Cerebellar cortex (tissue), 1 donor: ENCODE measurements at regions not wholly inside any gene's neighbourhood (a gene's known extent, or its start where the extent isn't known, plus 50 kb on each side); places are given as distances from the start of the nearest gene placed in this dataset.
A peak's percentile ranks its signal among the peaks of the same experiment; 100 is the strongest.

Source experiments
- DNase-seq: peaks from one replicate; pipeline ENCODE4 v3.0.0-alpha.2; 2015; ENCODE audit warnings: low spot score

- DNase-seq: no peak
These were observed 90.3 kb upstream of the SNTG2 start for GRCh38 chr2:860259-860855.

DNA sequence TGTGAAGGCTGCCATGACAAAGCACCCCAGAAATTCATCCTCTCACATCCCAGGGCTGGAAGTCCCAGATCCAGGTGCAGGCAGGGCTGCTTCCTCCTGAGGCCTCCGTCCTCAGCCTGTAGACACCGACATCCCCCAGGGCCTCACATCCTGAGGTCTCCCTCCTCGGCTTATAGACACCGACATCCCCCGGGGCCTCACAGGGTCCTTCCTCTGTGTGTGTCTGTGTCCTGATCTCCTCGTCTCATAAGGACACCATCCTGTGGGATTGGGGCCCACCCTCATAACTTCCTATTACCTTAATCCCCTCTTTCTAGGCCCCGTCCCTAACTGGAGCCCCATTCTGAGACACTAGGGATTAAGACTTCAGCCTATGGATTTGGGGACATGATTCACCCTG, 92.0 kb upstream of the SNTG2 start:
- DNase-seq: no peak

- DNase-seq: no peak
These were observed 92.7 kb upstream of the SNTG2 start for GRCh38 chr2:857937-858336.

DNA sequence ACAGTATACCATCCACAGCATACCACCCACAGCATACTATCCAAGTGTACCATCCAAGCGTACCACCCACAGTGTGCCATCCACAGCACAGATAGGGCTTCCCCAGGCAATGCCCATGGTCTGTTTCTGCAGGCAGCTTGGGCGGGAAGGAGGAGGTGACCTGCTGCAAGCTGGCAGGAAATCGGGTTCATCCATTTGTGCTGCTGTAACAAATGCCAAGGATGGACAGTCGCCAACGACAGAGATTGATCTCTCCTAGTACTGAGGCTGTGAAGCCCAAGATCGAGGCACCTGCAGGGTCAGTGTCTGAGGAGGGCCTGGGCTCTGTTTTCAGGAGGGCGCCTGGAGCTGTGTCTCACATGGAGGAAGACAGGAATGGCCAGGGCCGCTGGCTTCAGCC, 93.6 kb upstream of the SNTG2 start:
- DNase-seq: peak; percentile 57

DNA sequence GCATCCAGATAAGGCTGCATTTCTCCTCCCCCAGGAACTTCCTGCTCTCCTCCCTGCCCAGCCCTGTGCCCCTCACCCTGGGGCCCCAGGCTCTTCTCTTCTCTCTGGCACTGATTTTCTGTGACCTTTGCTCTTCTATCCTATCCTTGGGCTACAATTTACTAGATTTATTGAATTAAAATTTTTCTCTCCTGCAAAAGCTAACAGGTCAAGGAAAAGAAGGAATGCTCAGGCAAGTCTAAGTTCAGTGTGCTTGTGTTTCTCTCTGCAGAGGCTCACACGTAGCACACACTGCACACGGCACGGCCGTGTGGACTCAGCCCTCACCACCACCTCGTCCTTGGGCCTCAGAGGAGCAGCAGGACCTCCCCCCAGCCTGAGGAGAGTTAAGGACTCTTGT, 94.2 kb upstream of the SNTG2 start:
- DNase-seq: no peak

- no peak for DNase-seq
These were observed 94.6 kb upstream of the SNTG2 start for GRCh38 chr2:856041-856440.

GRCh38 chr2:855177-855576, 95.5 kb upstream of the SNTG2 start:
- no peak for DNase-seq

DNA sequence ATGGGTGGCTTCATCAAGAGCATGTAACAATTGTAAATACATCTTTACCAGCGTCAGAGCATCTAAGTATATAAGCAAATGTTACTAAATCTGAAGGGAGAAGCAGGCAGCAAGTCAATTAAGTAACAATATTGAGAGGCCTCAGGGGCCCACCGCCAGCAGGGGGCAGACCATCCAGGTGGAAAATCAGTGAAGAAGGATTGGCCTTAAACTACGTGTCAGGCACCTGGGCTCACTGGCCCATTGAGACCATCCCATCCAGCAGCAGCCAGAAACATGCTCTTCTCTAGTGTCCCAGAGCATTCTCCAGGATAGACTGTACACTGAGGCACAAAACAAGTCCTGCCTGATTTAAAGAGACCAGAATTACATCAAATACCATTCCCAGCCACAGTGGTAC, 96.2 kb upstream of the SNTG2 start:
- peak; percentile 6 for DNase-seq

- no peak for DNase-seq
These were observed 97.3 kb upstream of the SNTG2 start for GRCh38 chr2:853203-853870.

GRCh38 chr2:852168-852567, 98.5 kb upstream of the SNTG2 start:
- DNase-seq: no peak

- no peak for DNase-seq
These were observed 99.0 kb upstream of the SNTG2 start for GRCh38 chr2:851680-852079.

DNA sequence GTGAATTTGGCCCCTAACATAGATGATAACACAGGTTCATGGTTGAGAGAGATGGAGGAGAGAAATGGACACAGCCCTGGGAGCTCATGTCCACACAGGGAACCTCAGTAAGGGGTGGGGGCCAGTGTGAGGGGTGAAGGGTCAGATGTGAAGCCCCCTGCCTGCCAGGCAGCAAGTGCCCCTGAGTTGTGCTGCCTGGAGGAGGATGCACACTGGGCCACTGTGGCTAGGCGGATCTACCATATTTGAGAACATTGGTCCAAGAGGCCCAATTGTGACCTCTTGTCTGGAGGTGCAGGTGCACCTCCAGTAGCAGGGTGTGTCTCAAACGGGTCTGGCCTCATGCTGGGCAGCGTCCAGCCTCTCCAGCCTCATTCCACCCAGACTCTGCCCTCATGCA, 99.6 kb upstream of the SNTG2 start:
- DNase-seq: no peak

- DNase-seq: no peak
These were observed 100.2 kb upstream of the SNTG2 start for GRCh38 chr2:850429-850828.

DNA sequence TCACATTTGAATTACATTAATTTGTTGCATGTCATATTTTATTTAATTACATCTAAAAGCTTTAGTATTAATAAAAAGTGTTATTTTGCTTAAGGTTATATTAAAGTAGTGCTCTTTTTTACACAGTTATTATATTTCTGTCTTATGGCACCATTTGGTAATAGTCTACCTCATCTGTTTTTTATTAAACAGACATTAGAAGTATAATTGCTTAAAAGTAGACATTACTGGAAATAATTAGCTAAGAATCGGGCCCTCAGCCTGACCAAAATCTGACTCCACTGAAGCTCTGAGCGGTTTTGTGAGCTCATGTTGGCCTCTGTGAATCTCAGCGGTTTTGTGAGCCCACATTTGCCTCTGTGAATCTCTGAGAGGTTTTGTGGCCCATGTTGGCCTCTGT, 102.5 kb upstream of the SNTG2 start:
- no peak for DNase-seq

DNA sequence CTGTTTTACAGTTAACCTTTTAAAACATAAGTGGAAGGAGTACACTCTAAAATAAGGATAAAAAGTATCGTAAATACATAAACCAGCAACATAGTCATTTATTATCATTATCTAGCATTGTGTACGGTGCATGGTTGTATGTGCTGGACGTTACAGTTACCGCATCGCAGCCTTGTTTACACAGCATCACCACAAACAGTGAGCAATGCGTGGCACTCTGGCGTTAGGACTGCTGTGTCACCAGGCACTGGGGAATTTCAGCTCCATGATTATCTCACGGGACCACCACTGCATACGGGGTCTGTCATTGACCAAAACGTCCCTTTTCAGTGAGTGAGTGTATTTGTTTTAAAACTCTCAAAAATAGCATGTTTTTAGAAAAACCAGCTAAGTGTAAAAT, 103.0 kb upstream of the SNTG2 start:
- DNase-seq: no peak

- DNase-seq: no peak
These were observed 105.9 kb upstream of the SNTG2 start for GRCh38 chr2:844715-845114.

DNA sequence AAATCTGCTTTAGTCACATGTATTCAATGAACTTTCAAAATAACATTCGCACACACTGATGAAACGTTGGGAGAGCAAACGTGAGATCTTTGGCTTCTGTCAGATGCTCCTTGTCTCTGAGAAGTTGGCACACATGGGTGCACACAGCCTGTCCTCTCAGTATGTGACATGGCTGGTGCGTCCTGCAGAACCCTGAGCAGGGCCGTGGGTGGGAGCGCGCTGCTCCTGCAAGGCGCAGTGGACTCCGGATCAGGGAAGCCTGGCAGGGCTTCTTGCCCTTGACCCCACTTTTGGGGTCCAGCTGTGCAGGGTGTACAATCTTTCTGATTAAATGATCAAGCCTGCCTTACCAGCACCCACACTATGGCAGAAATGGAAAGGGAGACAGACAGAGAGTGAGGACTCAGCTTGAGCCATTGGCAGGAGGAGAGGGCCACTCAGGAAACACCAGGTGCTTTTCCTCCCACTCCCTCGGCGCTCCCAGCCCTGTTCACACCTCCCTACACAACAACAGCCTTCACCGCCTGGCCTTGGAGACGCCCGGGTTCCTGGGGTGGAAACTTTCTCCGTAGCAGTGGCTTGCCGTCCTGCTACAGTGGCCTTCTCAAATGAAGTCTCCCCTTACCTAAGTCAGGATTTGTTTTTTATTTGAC, 108.4 kb upstream of the SNTG2 start:
- DNase-seq: no peak

DNA sequence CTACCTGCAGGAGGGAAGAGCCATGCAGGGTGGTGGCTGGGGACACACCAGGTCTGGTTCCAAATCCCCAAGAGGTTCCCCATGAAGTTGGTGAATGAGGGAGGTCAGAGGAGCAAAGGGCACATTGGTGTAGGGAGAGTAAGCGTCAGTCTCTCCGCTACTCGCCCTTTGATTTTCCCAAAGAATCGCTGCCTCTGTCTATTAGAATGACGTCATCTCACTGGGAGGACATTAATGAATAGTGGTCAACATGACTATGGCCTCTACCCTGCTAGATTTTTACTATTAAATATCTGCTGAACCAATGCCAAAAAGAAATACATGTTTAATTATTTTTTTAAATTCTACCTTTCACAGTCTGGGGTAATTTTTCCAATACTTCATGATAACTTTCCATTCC, 109.6 kb upstream of the SNTG2 start:
- DNase-seq: no peak

DNA sequence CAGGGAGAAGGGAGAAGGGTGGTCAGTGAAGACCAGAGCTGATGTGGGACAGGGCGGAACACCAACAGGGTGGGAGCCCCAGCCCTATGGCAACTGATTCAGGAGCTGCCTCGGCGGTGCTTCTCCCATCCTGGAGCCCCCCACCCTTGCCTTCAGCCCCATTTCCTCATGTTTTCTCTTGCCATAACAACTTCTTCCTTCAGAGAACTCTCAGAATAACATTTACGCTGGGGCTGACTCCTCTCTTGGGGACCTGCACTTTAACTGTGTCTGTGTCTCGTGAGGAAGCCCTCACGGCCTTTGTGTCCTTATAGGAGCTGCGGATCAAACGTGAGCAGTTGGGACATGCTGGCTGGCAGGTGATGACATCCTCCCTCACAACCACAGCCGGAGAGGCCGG, 116.4 kb upstream of the SNTG2 start:
- DNase-seq: no peak

DNA sequence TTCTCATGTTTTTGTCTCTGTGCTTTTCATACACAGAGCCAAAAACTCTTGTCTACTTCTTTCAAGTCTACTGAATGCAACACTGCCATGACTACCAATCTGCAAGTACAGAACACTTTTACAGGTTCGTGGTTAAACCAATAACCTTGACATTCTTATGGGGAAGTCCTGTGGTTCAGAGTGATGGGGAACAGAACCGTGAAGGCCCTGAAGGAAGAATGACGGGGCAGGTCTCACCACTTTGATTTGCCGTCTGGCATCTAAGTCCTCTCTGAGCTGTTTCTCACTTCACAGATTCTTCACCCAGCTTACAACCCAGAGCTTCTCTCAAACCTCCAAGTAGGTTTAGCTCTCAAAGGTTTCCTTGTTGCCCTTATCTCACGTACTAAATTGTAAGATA, 117.5 kb upstream of the SNTG2 start:
- DNase-seq: no peak

DNA sequence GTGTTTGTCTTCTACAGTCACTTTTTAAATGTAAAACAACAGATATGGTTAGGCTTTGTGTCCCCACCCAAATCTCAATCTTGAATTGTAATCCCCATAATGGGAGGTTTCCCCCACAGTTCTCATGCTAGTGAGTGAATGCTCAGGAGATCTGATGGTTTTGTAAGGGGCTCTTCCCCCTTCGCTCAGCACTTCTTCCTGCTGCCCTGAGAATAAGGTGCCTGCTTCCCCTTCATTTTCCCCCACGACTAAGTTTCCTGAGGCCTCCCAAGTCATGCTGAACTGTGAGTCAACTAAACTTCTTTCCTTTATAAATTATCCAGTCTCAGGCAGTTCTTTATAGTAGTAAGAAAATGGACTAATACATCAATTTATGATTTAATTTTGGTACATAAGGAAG, 118.0 kb upstream of the SNTG2 start:
- no peak for DNase-seq

DNA sequence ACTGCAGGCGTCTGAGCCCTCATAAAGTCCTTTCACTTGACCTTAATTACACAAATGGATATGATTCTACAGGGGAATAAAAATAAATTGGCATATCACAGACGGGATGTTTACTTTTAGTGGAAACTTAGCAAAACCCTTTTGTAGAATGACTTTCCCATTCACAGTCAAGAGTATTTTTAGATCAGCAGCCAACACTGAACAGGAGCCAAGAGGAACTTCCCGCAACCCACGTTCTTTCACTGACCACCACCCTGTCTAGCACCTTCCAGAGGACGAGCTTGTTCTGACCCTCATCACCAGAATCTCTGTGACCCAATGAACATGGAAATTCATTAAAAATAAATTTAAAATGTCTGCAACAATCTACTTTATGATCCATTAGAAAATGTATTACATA, 119.0 kb upstream of the SNTG2 start:
- DNase-seq: no peak

DNA sequence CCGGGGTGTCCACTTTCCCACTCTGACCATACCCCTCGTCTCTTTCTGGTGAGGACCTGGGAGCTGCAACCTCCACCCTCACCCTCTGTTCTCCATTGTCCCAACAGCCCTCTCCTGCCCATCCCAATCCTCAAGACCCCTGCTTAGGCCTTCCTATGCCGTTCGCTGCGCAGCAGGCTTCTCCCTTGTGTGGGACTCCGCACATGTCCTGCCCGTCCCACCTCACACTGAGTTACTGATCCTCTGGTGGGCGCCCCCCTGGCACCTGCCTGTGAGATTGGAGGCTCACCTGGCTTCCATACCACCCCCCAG, 119.5 kb upstream of the SNTG2 start:
- DNase-seq: no peak
